ENCODE measurements at regions not wholly inside any gene's neighbourhood (a gene's known extent, or its start where the extent isn't known, plus 50 kb on each side); places are given as distances from the start of the nearest gene placed in this dataset.
"Not testable (repeated sequence)": the region's sequence is repeated elsewhere in the genome, so short reads cannot be mapped to it uniquely, and the experiment has no call there.

- Histone ChIP-seq H3K36me3 (ENCODE audit: insufficient read depth, low read depth, low read length) (no peaks in the 10 kb centered on the region), H3K4me3 (ENCODE audit: low read length) (no peak overlapping the region), H3K27ac (ENCODE audit: low read length) (no peak overlapping the region), H3K9ac (ENCODE audit: low read depth, low read length) (no peak overlapping the region), H3K27me3 (ENCODE audit: insufficient read depth, low read length) (no peaks in the 10 kb centered on the region), H3K4me1 (ENCODE audit: insufficient read depth, low read length) (no peaks in the 10 kb centered on the region), H3K9me3 (ENCODE audit: insufficient read depth, low read depth, low read length) (no peaks in the 10 kb centered on the region)
Observed at GRCh38 chr4:187127456-187127855, 403.8 kb upstream of the FAT1 start.

DNA sequence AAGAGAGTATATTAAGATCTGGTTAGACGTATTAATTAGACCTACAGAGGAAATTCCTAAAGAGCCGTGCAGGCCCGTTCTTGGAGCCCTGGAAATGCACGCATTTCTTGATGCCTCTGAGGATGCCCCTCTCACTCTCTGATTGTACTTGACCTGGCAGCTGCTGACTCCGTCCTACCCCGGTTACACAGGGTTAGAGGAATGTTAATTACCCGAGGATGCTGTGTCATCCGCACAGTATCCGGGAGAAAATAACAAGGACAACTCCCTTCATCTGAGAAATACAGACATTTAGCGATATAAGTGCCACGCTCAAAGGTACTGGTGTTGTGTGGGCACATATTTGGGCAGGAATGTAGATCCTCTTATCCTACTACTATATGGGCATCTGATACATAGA, 404.6 kb upstream of the FAT1 start:
- Histone ChIP-seq H3K4me1 (ENCODE audit: insufficient read depth, low read length) (no peaks in the 10 kb centered on the region), H3K27ac (ENCODE audit: low read length) (no peak overlapping the region), H3K27me3 (ENCODE audit: insufficient read depth, low read length) (no peaks in the 10 kb centered on the region), H3K9me3 (ENCODE audit: insufficient read depth, low read depth, low read length) (no peaks in the 10 kb centered on the region), H3K36me3 (ENCODE audit: insufficient read depth, low read depth, low read length) (no peaks in the 10 kb centered on the region), H3K4me3 (ENCODE audit: low read length) (no peak overlapping the region), H3K9ac (ENCODE audit: low read depth, low read length) (no peak overlapping the region)

DNA sequence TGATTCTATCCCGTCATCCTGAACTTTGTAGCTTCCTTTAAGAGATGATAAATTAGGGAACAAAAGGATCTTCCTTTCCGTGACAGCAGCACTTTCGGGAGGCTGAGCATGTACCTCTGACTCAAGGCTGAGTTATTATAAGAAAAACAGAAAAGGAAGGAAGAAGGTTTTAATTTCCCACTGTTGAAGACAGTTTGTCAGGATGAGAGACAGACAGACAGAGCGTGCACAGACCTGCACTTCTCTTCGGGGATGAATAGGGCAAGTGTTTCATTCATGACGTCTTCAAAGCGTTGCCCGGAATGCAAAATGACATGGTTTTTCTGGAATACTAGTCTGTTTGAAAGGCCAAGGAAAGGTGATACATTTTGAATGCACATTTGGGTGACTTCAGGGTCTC, 405.3 kb upstream of the FAT1 start:
- no peak overlapping the region for H3K9ac ChIP-seq (ENCODE audit: low read depth, low read length)
- H3K4me1 ChIP-seq (ENCODE audit: insufficient read depth, low read length) = no peaks in the 10 kb centered on the region
- no peaks in the 10 kb centered on the region for H3K27me3 ChIP-seq (ENCODE audit: insufficient read depth, low read length)
- no peak overlapping the region for H3K4me3 ChIP-seq (ENCODE audit: low read length)
- H3K27ac ChIP-seq (ENCODE audit: low read length) = no peak overlapping the region
- H3K9me3 ChIP-seq (ENCODE audit: insufficient read depth, low read depth, low read length) = no peaks in the 10 kb centered on the region
- H3K36me3 ChIP-seq (ENCODE audit: insufficient read depth, low read depth, low read length) = no peaks in the 10 kb centered on the region

GRCh38 chr4:187131826-187132225, 408.2 kb upstream of the FAT1 start:
- H3K4me3 ChIP-seq (ENCODE audit: low read length); H3K9ac ChIP-seq (ENCODE audit: low read depth, low read length); H3K27ac ChIP-seq (ENCODE audit: low read length); H3K27me3 ChIP-seq (ENCODE audit: insufficient read depth, low read length); H3K36me3 ChIP-seq (ENCODE audit: insufficient read depth, low read depth, low read length); H3K9me3 ChIP-seq (ENCODE audit: insufficient read depth, low read depth, low read length); H3K4me1 ChIP-seq (ENCODE audit: insufficient read depth, low read length): not testable (repeated sequence)

GRCh38 chr4:187135878-187136277, 412.2 kb upstream of the FAT1 start:
- no peaks in the 10 kb centered on the region for H3K9me3 ChIP-seq (ENCODE audit: insufficient read depth, low read depth, low read length)
- H3K27me3 ChIP-seq (ENCODE audit: insufficient read depth, low read length) = no peaks in the 10 kb centered on the region
- H3K27ac ChIP-seq (ENCODE audit: low read length) = no peak overlapping the region

DNA sequence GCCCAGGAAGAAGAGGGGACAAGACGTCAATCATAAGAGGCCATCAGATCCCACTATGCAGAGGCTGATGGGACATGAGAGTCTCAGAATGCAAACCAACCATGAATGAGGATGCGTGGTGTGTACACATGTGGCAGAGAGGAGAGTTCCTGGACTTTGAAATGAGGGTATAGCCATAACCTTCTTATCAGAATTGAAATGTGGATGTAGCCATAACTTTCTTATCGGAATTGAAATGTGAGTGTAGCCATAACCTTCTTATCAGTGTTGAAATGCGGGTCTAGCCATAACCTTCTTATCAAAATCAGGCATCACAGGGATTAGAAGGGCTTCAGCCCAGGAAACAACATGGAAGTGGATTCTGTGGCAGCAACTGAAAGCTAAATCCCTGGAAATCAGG, 415.5 kb upstream of the FAT1 start:
- Histone ChIP-seq H3K36me3 (ENCODE audit: insufficient read depth, low read depth, low read length) (no peaks in the 10 kb centered on the region), H3K9ac (ENCODE audit: low read depth, low read length) (no peak overlapping the region), H3K27me3 (ENCODE audit: insufficient read depth, low read length) (no peaks in the 10 kb centered on the region), H3K4me1 (ENCODE audit: insufficient read depth, low read length) (no peaks in the 10 kb centered on the region), H3K9me3 (ENCODE audit: insufficient read depth, low read depth, low read length) (no peaks in the 10 kb centered on the region), H3K27ac (ENCODE audit: low read length) (no peak overlapping the region), H3K4me3 (ENCODE audit: low read length) (no peak overlapping the region)

More at GRCh38 chr4:187135878-187136277, 412.2 kb upstream of the FAT1 start:
- no peak overlapping the region for H3K9ac ChIP-seq (ENCODE audit: low read depth, low read length)
- H3K36me3 ChIP-seq (ENCODE audit: insufficient read depth, low read depth, low read length) = no peaks in the 10 kb centered on the region
- H3K4me1 ChIP-seq (ENCODE audit: insufficient read depth, low read length) = no peaks in the 10 kb centered on the region
- no peak overlapping the region for H3K4me3 ChIP-seq (ENCODE audit: low read length)

DNA sequence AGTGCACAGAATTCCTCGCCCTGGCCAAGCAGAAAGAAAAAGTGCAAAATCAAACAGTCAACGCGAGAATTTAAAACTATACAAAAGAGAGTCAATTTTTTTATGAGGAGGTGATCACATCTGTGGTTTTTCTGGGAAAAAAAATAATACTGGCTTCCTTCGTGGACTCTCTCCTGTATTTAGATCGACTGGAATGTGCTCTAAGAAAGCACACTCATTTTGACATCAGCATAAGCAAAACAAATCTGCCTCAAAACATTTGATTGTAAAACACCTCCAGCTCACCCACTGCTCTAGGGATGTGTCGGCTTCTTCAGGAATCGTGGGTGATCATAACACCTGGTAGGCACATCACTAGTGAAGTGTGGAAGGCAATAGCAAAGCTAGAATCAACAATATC, 417.4 kb upstream of the FAT1 start:
- H3K4me3 ChIP-seq (ENCODE audit: low read length) = no peak overlapping the region
- H3K27me3 ChIP-seq (ENCODE audit: insufficient read depth, low read length) = no peaks in the 10 kb centered on the region
- no peaks in the 10 kb centered on the region for H3K9me3 ChIP-seq (ENCODE audit: insufficient read depth, low read depth, low read length)
- no peak overlapping the region for H3K27ac ChIP-seq (ENCODE audit: low read length)
- H3K9ac ChIP-seq (ENCODE audit: low read depth, low read length) = no peak overlapping the region
- H3K4me1 ChIP-seq (ENCODE audit: insufficient read depth, low read length) = no peaks in the 10 kb centered on the region
- no peaks in the 10 kb centered on the region for H3K36me3 ChIP-seq (ENCODE audit: insufficient read depth, low read depth, low read length)

GRCh38 chr4:187149229-187149945, 425.7 kb upstream of the FAT1 start:
- H3K4me3 ChIP-seq (ENCODE audit: low read length) = no peak overlapping the region
- no peaks in the 10 kb centered on the region for H3K27me3 ChIP-seq (ENCODE audit: insufficient read depth, low read length)

GRCh38 chr4:187157380-187157958, 433.8 kb upstream of the FAT1 start:
- no peak overlapping the region for H3K9ac ChIP-seq (ENCODE audit: low read depth, low read length)
- no peaks in the 10 kb centered on the region for H3K27me3 ChIP-seq (ENCODE audit: insufficient read depth, low read length)
- H3K27ac ChIP-seq (ENCODE audit: low read length) = no peak overlapping the region
- H3K4me1 ChIP-seq (ENCODE audit: insufficient read depth, low read length) = no peaks in the 10 kb centered on the region
- no peak overlapping the region for H3K4me3 ChIP-seq (ENCODE audit: low read length)
- H3K9me3 ChIP-seq (ENCODE audit: insufficient read depth, low read depth, low read length) = no peaks in the 10 kb centered on the region
- no peaks in the 10 kb centered on the region for H3K36me3 ChIP-seq (ENCODE audit: insufficient read depth, low read depth, low read length)

More at GRCh38 chr4:187149229-187149945, 425.7 kb upstream of the FAT1 start:
- Histone ChIP-seq H3K4me1 (ENCODE audit: insufficient read depth, low read length) (no peaks in the 10 kb centered on the region), H3K36me3 (ENCODE audit: insufficient read depth, low read depth, low read length) (no peaks in the 10 kb centered on the region), H3K9me3 (ENCODE audit: insufficient read depth, low read depth, low read length) (peaks cover 6% of the 10 kb centered on the region; the same call in 1 of the 2 replicates), H3K27ac (ENCODE audit: low read length) (no peak overlapping the region), H3K9ac (ENCODE audit: low read depth, low read length) (no peak overlapping the region)

DNA sequence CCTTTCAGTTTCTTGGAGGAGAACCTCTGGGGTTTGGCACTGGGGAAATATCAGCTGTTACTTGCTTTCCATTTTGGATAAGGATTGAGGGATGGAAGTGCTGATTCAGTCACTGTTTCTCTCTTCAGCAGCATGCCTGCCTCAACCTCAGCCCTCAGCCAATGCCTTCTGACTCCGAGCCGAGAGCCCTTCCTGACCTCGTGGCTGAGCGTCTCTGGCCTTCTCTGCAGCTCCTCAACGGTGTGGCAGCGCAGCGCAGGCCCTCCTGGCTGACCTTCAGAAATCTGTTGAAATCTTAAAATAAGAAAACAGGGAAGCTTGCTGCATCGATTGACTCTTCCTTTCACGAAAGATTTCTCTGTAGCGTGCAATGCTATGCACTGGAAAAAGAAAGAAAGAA, 434.3 kb upstream of the FAT1 start:
- Histone ChIP-seq H3K27me3 (ENCODE audit: insufficient read depth, low read length) (no peaks in the 10 kb centered on the region), H3K27ac (ENCODE audit: low read length) (no peak overlapping the region), H3K4me3 (ENCODE audit: low read length) (no peak overlapping the region), H3K9me3 (ENCODE audit: insufficient read depth, low read depth, low read length) (no peaks in the 10 kb centered on the region), H3K9ac (ENCODE audit: low read depth, low read length) (no peak overlapping the region), H3K36me3 (ENCODE audit: insufficient read depth, low read depth, low read length) (no peaks in the 10 kb centered on the region), H3K4me1 (ENCODE audit: insufficient read depth, low read length) (no peaks in the 10 kb centered on the region)

GRCh38 chr4:187160486-187160885, 436.8 kb upstream of the FAT1 start:
- H3K27ac ChIP-seq (ENCODE audit: low read length) = no peak overlapping the region
- no peaks in the 10 kb centered on the region for H3K36me3 ChIP-seq (ENCODE audit: insufficient read depth, low read depth, low read length)
- no peak overlapping the region for H3K4me3 ChIP-seq (ENCODE audit: low read length)
- H3K27me3 ChIP-seq (ENCODE audit: insufficient read depth, low read length) = no peaks in the 10 kb centered on the region
- no peaks in the 10 kb centered on the region for H3K9me3 ChIP-seq (ENCODE audit: insufficient read depth, low read depth, low read length)
- no peak overlapping the region for H3K9ac ChIP-seq (ENCODE audit: low read depth, low read length)
- no peaks in the 10 kb centered on the region for H3K4me1 ChIP-seq (ENCODE audit: insufficient read depth, low read length)

DNA sequence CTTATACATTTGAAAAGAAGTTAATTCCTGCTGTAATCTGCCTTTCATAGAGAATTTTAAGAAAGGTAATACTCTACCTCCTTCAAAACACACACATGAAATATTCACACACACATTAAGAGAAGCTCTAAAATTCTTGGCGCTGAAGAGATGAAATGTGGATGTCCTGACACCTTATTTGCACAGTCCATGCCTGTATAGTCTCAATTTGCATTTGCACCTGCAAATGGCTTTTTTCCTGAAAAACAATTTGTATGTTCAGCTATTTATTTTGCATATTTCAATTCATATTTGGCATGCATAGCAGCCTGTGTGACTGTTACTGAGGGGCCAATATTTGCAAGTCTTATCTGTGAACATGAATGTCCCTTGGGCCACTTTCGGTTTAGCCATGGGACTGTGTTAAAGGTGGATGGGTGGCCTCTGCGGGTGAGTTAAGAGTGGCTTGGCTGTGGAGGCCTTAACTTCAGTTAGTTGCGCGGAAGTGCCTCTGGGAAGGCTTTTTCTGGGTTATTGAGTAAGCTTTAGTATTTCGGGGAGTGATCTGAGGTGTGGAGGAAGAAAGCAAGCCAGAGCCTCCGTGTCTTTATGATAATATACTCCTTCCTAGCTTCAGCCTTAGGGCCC, 443.3 kb upstream of the FAT1 start:
- Histone ChIP-seq H3K36me3 (ENCODE audit: insufficient read depth, low read depth, low read length) (no peaks in the 10 kb centered on the region), H3K4me3 (ENCODE audit: low read length) (no peak overlapping the region), H3K4me1 (ENCODE audit: insufficient read depth, low read length) (no peaks in the 10 kb centered on the region; the same call in 1 of the 2 replicates), H3K9me3 (ENCODE audit: insufficient read depth, low read depth, low read length) (no peaks in the 10 kb centered on the region), H3K27ac (ENCODE audit: low read length) (no peak overlapping the region), H3K27me3 (ENCODE audit: insufficient read depth, low read length) (no peaks in the 10 kb centered on the region), H3K9ac (ENCODE audit: low read depth, low read length) (no peak overlapping the region)

All from iPS-20b (cell line).